Suppressor macrophage (primary cell): ENCODE measurements at regions not wholly inside any gene's neighbourhood (a gene's known extent, or its start where the extent isn't known, plus 50 kb on each side); places are given as distances from the start of the nearest gene placed in this dataset.

Experiments used
- DNase-seq, 4 experiments: peaks; one replicate each; pipeline ENCODE4 v3.0.0-alpha.2; 2020 to 2022

- no peak for DNase-seq
These were observed 252.9 kb upstream of the SLC24A2 start for GRCh38 chr9:20041697-20042081.

- DNase-seq = no peak
These were observed 252.3 kb upstream of the SLC24A2 start for GRCh38 chr9:20040991-20041696.

GRCh38 chr9:20037699-20038098 is 248.9 kb upstream of the SLC24A2 start:
- DNase-seq = no peak

- no peak for DNase-seq
These were observed 244.7 kb upstream of the SLC24A2 start for GRCh38 chr9:20033511-20033910.

GRCh38 chr9:20032413-20033006 is 243.7 kb upstream of the SLC24A2 start:
- no peak for DNase-seq

GRCh38 chr9:20031836-20032235 is 243.0 kb upstream of the SLC24A2 start:
- no peak for DNase-seq

- DNase-seq = peak in 3 of 4 experiments; percentile 7 to 19 (median 11)
These were observed 241.8 kb upstream of the SLC24A2 start for GRCh38 chr9:20030671-20031070.

- DNase-seq = no peak
These were observed 241.4 kb upstream of the SLC24A2 start for GRCh38 chr9:20030221-20030620.

- no peak for DNase-seq
These were observed 240.0 kb upstream of the SLC24A2 start for GRCh38 chr9:20028849-20029231.

GRCh38 chr9:20028192-20028848 is 239.5 kb upstream of the SLC24A2 start:
- no peak for DNase-seq

GRCh38 chr9:20023961-20024571 is 235.2 kb upstream of the SLC24A2 start:
- DNase-seq = no peak

GRCh38 chr9:20023210-20023905 is 234.5 kb upstream of the SLC24A2 start:
- no peak for DNase-seq

GRCh38 chr9:20022410-20022809 is 233.6 kb upstream of the SLC24A2 start:
- no peak for DNase-seq

GRCh38 chr9:20016611-20017010 is 227.8 kb upstream of the SLC24A2 start:
- no peak for DNase-seq

- DNase-seq = no peak
These were observed 226.6 kb upstream of the SLC24A2 start for GRCh38 chr9:20015427-20015931.

GRCh38 chr9:20014168-20014567 is 225.3 kb upstream of the SLC24A2 start:
- no peak for DNase-seq

- DNase-seq = peak in 2 of 4 experiments; percentile 1 to 2
These were observed 223.4 kb upstream of the SLC24A2 start for GRCh38 chr9:20012232-20012631.

- DNase-seq = no peak
These were observed 220.8 kb upstream of the SLC24A2 start for GRCh38 chr9:20009606-20010005.

- no peak for DNase-seq
These were observed 213.2 kb upstream of the SLC24A2 start for GRCh38 chr9:20002011-20002410.

- no peak for DNase-seq
These were observed 212.2 kb upstream of the SLC24A2 start for GRCh38 chr9:20001058-20001457.

- DNase-seq = peak in 1 of 4 experiments; percentile 3
These were observed 210.7 kb upstream of the SLC24A2 start for GRCh38 chr9:19999491-20000057.

GRCh38 chr9:19998823-19999455 is 210.1 kb upstream of the SLC24A2 start:
- DNase-seq = no peak
